HG03097 (cell line): ENCODE measurements at regions not wholly inside any gene's neighbourhood (a gene's known extent, or its start where the extent isn't known, plus 50 kb on each side); places are given as distances from the start of the nearest gene placed in this dataset.
"Not testable (repeated sequence)": the region's sequence is repeated elsewhere in the genome, so short reads cannot be mapped to it uniquely, and the experiment has no call there.

Experiments used
- ATAC-seq: cut with Tn5 transposase; IDR thresholded peaks from one replicate; pipeline ENCODE4 v1.9.1; 2021; ENCODE audit not compliant: unreplicated experiment, low FRiP score

DNA sequence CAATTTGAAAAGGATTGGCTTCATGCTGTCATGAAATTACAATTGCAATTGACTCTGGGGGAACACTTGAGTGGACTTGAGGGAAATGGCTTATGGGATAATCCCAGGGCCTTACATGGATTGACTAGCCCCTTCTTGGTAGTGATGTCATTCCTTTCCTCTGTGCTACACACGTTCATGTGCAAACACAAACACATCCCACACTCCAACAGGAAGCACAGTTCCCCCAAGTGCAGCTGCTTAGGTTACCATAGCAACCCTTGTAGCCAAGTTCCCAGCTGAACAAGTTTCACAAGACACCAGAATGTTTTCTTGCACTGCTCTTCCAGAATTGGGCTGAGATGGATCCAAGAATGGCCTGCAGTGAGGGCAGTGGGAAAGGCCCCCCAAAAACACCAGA, 217.0 kb downstream of the ZNF621 start:
- ATAC-seq = no peak

- no peak for ATAC-seq
Measured at GRCh38 chr3:40745381-40746106, 220.8 kb downstream of the ZNF621 start.

DNA sequence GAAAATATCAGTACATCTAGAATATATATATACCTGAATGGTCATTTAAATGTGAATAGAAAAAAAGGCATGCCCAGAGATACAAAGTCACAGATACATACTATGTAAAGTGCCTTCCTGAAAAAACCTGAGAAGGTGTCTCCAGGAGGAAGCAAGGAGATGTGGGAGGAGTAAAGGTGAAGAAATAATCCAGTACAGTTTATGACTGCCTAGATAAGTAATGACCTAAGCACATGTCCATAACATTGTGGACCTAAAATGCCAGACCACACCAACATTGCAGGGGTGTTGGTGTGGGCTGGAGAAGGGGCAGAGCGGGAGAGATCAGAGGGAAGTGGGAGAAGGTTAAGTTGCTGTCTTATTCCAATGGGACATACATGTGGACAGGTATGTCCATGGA, 226.9 kb downstream of the ZNF621 start:
- ATAC-seq = no peak

DNA sequence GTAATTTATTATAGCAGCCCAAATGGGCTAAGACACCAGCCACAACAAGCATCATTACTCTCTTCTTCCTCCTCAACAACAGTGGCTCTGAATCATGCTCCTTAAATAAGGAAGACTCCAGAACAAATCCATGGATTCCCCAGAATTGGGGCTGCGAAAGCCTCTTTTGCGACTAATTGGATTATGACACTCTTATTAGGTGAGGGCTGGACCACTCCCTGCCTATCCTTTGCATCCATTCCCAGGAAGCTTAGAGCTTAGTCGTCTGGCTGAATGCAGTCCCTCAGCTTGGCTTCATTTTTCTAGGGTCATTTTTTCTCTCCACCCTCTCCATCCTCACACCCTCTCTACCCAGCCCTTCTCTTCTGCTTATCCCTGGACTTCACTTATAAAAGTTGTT, 227.7 kb downstream of the ZNF621 start:
- ATAC-seq = no peak

GRCh38 chr3:40753291-40753770, 228.6 kb downstream of the ZNF621 start:
- no peak for ATAC-seq

DNA sequence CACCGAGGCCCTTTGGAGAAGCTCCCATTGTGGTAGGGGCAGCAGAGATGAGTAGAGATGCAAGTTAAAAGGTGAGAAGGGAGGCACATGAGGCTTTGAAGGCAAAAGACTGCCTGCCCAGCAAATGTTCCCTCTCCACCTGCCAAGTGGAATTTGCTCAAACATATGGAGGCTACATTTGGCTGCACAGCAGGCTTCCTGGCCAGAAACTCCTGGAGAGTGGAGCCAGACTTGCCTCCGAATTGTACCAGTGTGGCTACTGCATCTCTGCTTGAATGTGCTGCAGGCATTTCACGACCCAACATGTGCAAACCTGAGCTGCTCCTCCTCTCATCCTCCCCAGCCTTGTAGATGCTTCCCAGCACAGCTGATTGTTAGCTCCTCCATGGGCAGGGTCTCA, 229.2 kb downstream of the ZNF621 start:
- no peak for ATAC-seq

GRCh38 chr3:40754994-40755393, 230.2 kb downstream of the ZNF621 start:
- ATAC-seq = no peak

DNA sequence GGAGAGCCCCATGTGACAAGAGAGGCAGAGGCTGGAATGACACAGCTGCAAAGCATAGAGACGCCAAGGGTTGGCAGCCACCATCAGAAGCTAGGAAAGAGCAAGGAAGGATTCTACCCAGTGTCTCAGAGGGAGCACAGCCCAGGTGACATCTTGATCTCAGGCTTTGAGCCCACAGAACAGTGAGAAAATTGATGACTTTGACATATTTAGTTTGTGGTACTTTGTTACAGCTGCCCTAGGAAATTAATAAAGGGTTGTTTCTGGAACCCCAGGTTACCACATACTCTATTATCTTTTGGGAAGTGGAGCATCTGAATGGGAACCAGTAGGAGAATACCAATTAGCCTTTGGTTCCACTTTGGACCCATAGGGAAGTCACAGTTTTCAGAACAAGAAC, 231.7 kb downstream of the ZNF621 start:
- no peak for ATAC-seq

GRCh38 chr3:40762771-40763170, 238.0 kb downstream of the ZNF621 start:
- not testable (repeated sequence) for ATAC-seq

DNA sequence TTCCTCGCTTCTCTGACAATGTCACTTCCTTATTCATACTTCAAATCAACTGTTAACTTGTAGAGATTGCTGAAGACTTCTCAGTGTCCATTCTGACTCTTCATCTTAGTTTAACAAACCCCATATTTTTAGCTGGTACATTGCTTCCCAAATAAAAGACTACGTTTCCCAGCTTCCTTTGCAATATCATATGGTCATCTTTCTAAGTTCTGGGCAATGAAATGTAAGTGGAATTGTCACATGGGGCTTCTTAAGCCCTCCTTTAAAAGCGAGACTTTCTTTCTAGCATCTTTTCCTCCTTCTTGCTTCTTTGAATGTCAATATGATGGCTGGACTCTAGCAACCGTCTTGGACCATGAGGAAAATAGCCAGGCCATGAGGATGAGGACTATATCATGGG, 239.0 kb downstream of the ZNF621 start:
- ATAC-seq = no peak

DNA sequence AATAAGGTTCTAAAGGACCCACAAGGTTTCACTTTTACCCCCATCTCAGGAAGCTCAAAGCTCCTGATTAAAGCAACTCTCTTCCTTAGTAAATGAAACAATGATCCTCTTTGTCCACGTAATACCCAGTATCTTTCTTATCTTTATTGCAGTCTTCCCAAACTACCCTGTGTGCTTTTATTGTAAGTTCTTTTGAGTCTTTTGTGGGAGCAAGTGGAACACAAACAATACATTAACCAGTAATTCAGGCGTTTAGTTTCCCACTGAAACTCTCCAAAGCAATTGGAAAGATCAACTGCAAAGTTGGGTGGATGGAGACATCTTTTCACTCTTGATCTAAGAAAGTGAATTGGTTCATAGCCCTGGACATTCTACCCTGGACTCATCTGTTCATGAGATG, 240.0 kb downstream of the ZNF621 start:
- no peak for ATAC-seq

GRCh38 chr3:40765884-40766283, 241.1 kb downstream of the ZNF621 start:
- ATAC-seq = peak; percentile 79

- ATAC-seq = peak; percentile 24
Measured at GRCh38 chr3:40766396-40766795, 241.6 kb downstream of the ZNF621 start.

- no peak for ATAC-seq
Measured at GRCh38 chr3:40768046-40768445, 243.3 kb downstream of the ZNF621 start.

DNA sequence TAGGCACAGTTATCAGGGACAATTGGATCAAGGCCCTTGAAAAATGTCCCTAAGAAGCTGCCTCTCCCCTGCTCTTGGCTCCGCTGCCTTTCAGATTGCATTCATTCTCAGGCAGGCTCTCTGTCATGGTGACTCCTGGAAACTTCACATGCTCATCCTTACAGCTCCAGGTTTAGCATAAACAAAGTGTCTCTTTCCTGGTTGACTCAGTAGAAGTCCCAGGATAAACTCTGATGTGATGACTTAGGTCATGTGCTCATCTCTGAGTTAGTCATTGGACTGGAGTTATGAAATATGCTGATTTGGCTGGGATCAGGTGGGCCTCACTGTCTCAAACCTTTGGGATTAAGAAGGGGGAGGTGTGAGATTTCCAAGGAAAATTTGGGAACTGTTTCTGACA, 243.8 kb downstream of the ZNF621 start:
- ATAC-seq = no peak

DNA sequence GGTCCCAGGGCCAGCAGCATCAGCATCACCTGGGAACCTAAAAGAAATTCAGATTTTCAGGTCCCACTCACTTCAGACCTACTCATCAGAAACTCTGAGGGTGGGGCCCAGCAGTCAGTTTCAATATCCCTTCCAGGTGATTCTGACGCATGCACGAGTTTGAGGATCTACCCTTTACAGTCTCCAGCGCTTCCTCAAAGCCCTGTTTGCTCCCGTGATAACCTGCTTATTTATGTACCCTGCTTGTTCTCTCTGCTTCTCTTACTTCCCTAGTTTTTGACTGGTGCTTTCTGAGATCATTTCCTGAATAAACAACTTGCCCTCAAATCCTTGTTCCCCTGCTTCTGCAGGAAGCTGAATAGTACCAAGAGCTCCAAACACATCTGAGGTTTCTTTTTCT, 245.3 kb downstream of the ZNF621 start:
- ATAC-seq = no peak

- ATAC-seq = no peak
Measured at GRCh38 chr3:40771112-40771511, 246.4 kb downstream of the ZNF621 start.

- ATAC-seq = no peak
Measured at GRCh38 chr3:40779039-40779438, 254.3 kb downstream of the ZNF621 start.

DNA sequence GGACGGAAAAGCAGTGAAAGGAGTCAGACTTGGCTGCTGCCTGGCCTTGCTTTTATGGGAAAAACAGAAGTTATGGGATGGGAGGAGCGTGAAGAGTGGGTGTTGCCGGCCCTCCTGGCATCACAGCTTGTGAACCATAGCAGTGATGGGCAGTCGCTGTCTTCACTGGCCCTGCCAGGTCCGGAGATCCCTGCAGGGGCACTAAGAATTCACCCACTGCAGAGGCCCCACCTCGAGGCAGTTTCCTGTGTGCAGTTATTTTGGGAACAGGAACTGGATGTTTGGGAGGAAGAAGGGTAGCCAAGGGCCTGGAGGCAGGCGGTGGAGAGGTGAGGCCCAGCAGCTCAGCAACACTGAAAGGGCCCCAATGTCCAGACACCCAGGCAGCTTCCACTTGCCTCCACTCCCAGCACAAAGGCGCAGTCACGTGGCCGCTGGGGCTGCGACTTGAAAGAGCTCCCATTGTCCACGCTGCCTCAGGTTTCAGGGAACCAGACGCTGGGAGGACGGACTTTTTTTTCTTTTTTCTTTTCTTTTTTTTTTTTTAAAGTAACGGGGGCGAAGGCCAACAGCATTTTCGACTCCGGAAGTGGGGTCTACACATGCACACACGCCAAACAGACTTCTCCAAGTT, 255.6 kb downstream of the ZNF621 start:
- no peak for ATAC-seq

DNA sequence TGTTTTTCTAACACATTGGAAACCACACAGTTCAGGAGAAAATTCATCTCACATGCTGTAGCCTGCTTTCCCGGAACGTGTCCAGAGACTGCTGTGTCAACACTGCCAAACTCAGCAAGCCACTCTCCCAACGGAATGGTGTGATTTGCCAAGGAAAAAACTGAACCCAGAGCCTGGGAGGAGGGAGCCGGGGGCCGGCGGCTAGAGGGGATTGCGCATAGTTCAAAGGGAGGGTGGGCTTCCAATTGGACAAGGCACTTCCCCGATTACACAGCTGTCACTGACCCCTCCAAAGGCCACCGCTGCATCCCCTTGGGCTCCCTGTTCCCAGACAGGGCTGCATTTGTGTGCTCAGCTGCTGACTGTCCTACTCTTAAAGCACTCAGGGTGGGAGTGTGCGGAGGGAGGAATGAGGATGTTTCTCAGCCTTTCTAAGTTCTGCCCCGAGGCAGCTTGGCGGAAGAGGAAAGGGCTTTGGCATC, 256.2 kb downstream of the ZNF621 start:
- ATAC-seq = no peak

- no peak for ATAC-seq
Measured at GRCh38 chr3:40782111-40782721, 257.5 kb downstream of the ZNF621 start.

GRCh38 chr3:40790746-40791145, 266.0 kb downstream of the ZNF621 start:
- ATAC-seq = no peak
